22Rv1 (cell line): ENCODE measurements at regions not wholly inside any gene's neighbourhood (a gene's known extent, or its start where the extent isn't known, plus 50 kb on each side); places are given as distances from the start of the nearest gene placed in this dataset.
"Not testable (repeated sequence)": the region's sequence is repeated elsewhere in the genome, so short reads cannot be mapped to it uniquely, and the experiment has no call there.

Source experiments
- ZFX ChIP-seq: fragments of 450-650 bp; IDR thresholded peaks from 2 replicates; pipeline ENCODE4 v1.6.1; 2017; ENCODE audit warnings: antibody characterized with exemption, borderline replicate concordance
- TF ChIP-seq, protein P1 (sequence below): fragments of 450-650 bp; IDR thresholded peaks from 2 replicates; pipeline ENCODE4 v1.5.1; 2017; ENCODE audit warnings: mild to moderate bottlenecking

DNA sequence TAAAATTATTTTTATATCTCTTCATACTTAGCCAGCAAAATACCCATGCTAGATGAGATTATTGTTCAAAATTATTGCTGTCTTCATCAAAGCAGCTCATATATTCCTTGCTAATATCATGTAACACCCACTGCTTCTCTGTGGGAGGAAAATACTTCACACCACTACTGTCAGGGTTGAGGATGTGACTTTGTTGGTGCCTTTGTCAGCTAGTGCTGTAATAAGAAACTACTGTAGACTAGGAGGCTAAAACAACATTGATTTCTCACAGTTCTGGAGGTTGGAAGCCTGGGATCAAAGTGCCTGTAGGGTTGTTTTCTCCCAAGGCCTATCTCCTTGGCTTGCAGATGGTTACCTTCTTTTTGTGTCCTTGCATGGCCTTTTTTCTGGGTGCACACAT, 475.2 kb upstream of the ZNF337 start:
- TF ChIP-seq, protein P1, sequence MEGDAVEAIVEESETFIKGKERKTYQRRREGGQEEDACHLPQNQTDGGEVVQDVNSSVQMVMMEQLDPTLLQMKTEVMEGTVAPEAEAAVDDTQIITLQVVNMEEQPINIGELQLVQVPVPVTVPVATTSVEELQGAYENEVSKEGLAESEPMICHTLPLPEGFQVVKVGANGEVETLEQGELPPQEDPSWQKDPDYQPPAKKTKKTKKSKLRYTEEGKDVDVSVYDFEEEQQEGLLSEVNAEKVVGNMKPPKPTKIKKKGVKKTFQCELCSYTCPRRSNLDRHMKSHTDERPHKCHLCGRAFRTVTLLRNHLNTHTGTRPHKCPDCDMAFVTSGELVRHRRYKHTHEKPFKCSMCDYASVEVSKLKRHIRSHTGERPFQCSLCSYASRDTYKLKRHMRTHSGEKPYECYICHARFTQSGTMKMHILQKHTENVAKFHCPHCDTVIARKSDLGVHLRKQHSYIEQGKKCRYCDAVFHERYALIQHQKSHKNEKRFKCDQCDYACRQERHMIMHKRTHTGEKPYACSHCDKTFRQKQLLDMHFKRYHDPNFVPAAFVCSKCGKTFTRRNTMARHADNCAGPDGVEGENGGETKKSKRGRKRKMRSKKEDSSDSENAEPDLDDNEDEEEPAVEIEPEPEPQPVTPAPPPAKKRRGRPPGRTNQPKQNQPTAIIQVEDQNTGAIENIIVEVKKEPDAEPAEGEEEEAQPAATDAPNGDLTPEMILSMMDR, result not testable (repeated sequence)
- TF ChIP-seq ZFX, result not testable (repeated sequence)
